ENCODE measurements at regions not wholly inside any gene's neighbourhood (a gene's known extent, or its start where the extent isn't known, plus 50 kb on each side); places are given as distances from the start of the nearest gene placed in this dataset.

DNA sequence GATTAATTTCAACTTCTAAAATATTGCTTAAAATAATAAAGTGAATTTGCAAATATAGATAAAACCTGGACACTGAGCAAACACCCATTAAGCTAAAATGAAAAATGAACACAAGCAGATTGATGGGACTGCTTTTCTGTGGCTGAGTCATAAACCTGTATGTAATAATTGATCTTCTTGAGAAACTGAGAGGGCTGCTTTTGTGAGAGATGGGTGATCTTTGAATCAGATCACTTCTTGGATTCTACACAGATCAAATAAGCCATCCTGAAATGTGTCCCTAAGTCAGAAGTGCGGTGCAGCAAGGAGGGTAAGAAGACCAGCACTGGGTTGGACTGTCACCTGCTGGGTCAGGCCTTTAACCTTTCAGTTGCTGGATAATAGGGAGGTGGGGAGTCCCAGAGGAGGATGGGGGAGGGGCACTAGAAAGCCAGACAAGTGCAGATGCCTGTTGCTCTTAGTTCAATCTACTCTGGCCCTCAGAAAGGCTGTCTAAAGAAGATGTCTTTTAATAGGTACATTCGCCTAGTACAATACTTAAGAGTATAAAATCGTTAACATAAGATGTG, 178.2 kb upstream of the NAMPT start:
- ATAC-seq, result no peak; the same call in 1 of the 3 replicates
- no peak for TF ChIP-seq GLIS3 (CRISPR knock-in tag; IDR thresholded peaks at IDR 0.05)
- TF ChIP-seq OSR1 (CRISPR knock-in tag; IDR thresholded peaks at IDR 0.05), result no peak
- TF ChIP-seq TCF4 (CRISPR knock-in tag; IDR thresholded peaks at IDR 0.05; ENCODE audit: borderline replicate concordance), result no peak
- no peak for TF ChIP-seq ZFP3 (CRISPR knock-in tag; IDR thresholded peaks at IDR 0.05)
- TF ChIP-seq ZFP30 (CRISPR knock-in tag; IDR thresholded peaks at IDR 0.05), result no peak
- TF ChIP-seq SNAI2 (CRISPR knock-in tag; IDR thresholded peaks at IDR 0.05), result no peak
- TF ChIP-seq, protein P1, sequence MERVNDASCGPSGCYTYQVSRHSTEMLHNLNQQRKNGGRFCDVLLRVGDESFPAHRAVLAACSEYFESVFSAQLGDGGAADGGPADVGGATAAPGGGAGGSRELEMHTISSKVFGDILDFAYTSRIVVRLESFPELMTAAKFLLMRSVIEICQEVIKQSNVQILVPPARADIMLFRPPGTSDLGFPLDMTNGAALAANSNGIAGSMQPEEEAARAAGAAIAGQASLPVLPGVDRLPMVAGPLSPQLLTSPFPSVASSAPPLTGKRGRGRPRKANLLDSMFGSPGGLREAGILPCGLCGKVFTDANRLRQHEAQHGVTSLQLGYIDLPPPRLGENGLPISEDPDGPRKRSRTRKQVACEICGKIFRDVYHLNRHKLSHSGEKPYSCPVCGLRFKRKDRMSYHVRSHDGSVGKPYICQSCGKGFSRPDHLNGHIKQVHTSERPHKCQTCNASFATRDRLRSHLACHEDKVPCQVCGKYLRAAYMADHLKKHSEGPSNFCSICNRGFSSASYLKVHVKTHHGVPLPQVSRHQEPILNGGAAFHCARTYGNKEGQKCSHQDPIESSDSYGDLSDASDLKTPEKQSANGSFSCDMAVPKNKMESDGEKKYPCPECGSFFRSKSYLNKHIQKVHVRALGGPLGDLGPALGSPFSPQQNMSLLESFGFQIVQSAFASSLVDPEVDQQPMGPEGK (CRISPR knock-in tag; IDR thresholded peaks at IDR 0.05; ENCODE audit: borderline replicate concordance), result no peak
- no peak for TF ChIP-seq RARB (CRISPR knock-in tag; IDR thresholded peaks at IDR 0.05)
- no peak for TF ChIP-seq ESRRG (CRISPR knock-in tag; IDR thresholded peaks at IDR 0.05)
- no peak for TF ChIP-seq ISL1 (CRISPR knock-in tag; IDR thresholded peaks at IDR 0.05)
- no peak for TF ChIP-seq ZC3H10 (CRISPR knock-in tag; IDR thresholded peaks at IDR 0.05)
- TF ChIP-seq ZNF565 (CRISPR knock-in tag; conservative IDR thresholded peaks at IDR 0.05; ENCODE audit: low read depth), result no peak
- no peak for TF ChIP-seq PPARA (CRISPR knock-in tag; IDR thresholded peaks at IDR 0.05; ENCODE audit: borderline replicate concordance)
- TF ChIP-seq BACH2 (CRISPR knock-in tag; IDR thresholded peaks at IDR 0.05; ENCODE audit: borderline replicate concordance), result no peak
- no peak for TF ChIP-seq ZNF8 (CRISPR knock-in tag; IDR thresholded peaks at IDR 0.05)

DNA sequence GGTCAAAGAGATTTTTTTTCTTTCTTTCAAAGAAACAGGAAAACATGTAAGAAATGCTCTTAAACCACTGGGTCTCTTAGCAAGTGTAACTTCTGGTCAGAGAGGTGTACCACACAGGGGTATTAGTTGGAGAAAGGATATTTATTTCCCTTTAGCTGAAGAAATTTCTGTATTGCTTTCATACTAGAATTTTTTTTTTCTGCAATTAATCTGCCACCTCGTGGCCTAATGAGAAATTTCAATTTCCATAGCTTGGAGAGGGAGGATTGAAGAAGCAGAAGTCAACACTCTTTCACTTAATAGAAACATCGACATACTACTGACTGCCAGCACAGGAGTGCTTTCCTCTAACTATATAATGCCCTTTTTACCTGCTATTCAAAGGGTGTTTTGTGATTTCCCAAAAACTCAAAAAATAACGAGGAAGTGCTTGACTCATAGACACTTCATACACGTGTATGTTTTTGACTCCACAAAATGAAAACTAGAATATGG, 177.6 kb upstream of the NAMPT start:
- peak; percentile 84 for ATAC-seq
- TF ChIP-seq BACH2 (CRISPR knock-in tag; IDR thresholded peaks at IDR 0.05; ENCODE audit: borderline replicate concordance), result 0 out of 2 replicates have a peak, but pooled peaks have one; percentile 19
- no peak for TF ChIP-seq TCF4 (CRISPR knock-in tag; IDR thresholded peaks at IDR 0.05; ENCODE audit: borderline replicate concordance)
- TF ChIP-seq SNAI2 (CRISPR knock-in tag; IDR thresholded peaks at IDR 0.05), result no peak

DNA sequence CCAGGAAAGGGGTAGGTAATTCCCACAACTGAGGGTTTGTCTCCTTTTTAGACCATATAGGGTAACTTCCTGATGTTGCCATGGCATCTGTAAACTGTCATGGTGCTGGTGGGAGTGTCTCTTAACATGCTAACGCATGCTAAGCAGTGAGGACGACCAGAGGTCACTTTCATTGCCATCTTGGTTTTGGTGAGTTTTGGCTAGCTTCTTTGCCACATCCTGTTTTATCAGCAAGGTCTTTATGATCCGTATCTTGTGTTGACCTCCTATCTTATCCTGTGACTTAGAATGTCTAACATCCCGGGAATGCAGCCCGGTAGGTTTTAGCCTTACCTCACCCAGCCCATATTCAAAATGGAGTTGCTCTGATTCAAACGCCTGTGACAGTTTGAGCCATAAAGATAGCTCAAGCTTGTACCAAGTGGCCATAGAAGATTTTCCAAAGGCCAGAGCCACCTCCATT, 176.0 kb upstream of the NAMPT start:
- no peak for ATAC-seq

DNA sequence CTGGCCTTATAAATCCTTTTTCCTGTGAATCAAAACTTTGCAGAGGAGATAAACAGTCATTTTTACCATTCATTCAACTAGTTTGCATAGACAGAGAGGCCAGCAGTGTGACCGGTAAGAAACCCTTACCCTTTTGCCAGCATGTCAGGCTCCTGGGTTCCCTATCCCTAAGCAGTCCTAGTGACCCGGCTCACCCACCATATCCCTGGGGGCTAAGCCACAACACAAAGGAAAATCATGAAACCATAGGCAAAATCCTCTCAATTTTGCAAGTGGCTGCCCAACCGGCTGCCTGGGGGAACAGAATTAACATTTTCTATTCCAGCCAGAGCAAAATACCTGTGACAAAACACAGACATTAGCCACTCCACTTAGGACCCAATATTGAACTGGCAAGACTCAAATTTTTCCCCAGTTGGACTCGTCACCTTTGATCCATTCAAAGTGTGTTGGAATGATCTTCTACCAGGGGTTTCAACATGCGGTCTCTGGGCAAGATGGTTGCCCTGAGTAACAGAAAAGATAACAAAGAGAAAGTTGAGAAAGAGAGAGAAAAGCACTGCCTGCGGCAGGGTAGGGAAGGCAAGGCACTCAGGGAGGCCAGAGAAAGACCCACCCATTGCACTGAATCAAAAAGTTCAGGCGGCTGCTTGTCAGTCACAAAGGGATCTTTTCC, 174.8 kb upstream of the NAMPT start:
- TF ChIP-seq, protein P1 (CRISPR knock-in tag; IDR thresholded peaks at IDR 0.05; ENCODE audit: borderline replicate concordance), result no peak
- TF ChIP-seq GLIS3 (CRISPR knock-in tag; IDR thresholded peaks at IDR 0.05) (no peak), ZNF8 (CRISPR knock-in tag; IDR thresholded peaks at IDR 0.05) (no peak), BACH2 (CRISPR knock-in tag; IDR thresholded peaks at IDR 0.05; ENCODE audit: borderline replicate concordance) (no peak), ZC3H10 (CRISPR knock-in tag; IDR thresholded peaks at IDR 0.05) (no peak)
- no peak for ATAC-seq

More for the DNA sequence above, 176.0 kb upstream of the NAMPT start:
- TF ChIP-seq OSR1 (CRISPR knock-in tag; IDR thresholded peaks at IDR 0.05) (no peak), PPARA (CRISPR knock-in tag; IDR thresholded peaks at IDR 0.05; ENCODE audit: borderline replicate concordance) (no peak), ARNTL (CRISPR knock-in tag; IDR thresholded peaks at IDR 0.05; ENCODE audit: borderline replicate concordance, low read depth) (no peak), ZNF70 (CRISPR knock-in tag; IDR thresholded peaks at IDR 0.05) (no peak), ZC3H10 (CRISPR knock-in tag; IDR thresholded peaks at IDR 0.05) (no peak), ISL1 (CRISPR knock-in tag; IDR thresholded peaks at IDR 0.05) (no peak), SNAI2 (CRISPR knock-in tag; IDR thresholded peaks at IDR 0.05) (no peak), BACH2 (CRISPR knock-in tag; IDR thresholded peaks at IDR 0.05; ENCODE audit: borderline replicate concordance) (no peak), GLIS3 (CRISPR knock-in tag; IDR thresholded peaks at IDR 0.05) (no peak), ZFP3 (CRISPR knock-in tag; IDR thresholded peaks at IDR 0.05) (no peak)

DNA sequence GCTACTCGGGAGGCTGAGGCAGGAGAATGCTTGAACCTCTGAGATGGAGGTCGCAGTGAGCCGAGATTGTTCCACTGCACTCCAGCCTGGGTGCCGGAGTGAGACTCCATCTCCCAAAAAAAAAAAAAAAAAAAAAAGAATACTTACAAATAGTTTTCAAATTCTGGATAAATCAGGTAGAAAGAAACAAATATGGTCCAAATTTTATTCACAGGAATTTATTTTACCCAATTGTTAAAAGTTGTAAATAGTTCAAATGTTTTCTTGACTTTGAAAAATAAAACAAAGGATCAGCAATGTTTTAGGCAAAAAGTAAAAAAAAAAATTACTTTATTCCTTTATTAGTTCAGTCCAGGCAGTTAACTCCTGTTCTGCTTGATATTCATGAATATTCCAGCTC, 172.9 kb upstream of the NAMPT start:
- TF ChIP-seq ISL1 (CRISPR knock-in tag; IDR thresholded peaks at IDR 0.05) (no peak), ZFP3 (CRISPR knock-in tag; IDR thresholded peaks at IDR 0.05) (no peak), ARNTL (CRISPR knock-in tag; IDR thresholded peaks at IDR 0.05; ENCODE audit: borderline replicate concordance, low read depth) (no peak), TOX (CRISPR knock-in tag; IDR thresholded peaks at IDR 0.05; ENCODE audit: borderline replicate concordance) (no peak), ZFP30 (CRISPR knock-in tag; IDR thresholded peaks at IDR 0.05) (no peak), GLIS3 (CRISPR knock-in tag; IDR thresholded peaks at IDR 0.05) (no peak), SNAI2 (CRISPR knock-in tag; IDR thresholded peaks at IDR 0.05) (no peak), TCF4 (CRISPR knock-in tag; IDR thresholded peaks at IDR 0.05; ENCODE audit: borderline replicate concordance) (no peak), BACH2 (CRISPR knock-in tag; IDR thresholded peaks at IDR 0.05; ENCODE audit: borderline replicate concordance) (no peak)
- TF ChIP-seq, protein P2, sequence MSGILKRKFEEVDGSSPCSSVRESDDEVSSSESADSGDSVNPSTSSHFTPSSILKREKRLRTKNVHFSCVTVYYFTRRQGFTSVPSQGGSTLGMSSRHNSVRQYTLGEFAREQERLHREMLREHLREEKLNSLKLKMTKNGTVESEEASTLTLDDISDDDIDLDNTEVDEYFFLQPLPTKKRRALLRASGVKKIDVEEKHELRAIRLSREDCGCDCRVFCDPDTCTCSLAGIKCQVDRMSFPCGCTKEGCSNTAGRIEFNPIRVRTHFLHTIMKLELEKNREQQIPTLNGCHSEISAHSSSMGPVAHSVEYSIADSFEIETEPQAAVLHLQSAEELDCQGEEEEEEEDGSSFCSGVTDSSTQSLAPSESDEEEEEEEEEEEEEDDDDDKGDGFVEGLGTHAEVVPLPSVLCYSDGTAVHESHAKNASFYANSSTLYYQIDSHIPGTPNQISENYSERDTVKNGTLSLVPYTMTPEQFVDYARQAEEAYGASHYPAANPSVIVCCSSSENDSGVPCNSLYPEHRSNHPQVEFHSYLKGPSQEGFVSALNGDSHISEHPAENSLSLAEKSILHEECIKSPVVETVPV (CRISPR knock-in tag; IDR thresholded peaks at IDR 0.05), result no peak
- ATAC-seq, result no peak

Measured in SK-N-SH treated with all-trans-retinoic acid at 6 μM for 48 hours (cell line).